Loucy (cell line): ENCODE measurements at regions not wholly inside any gene's neighbourhood (a gene's known extent, or its start where the extent isn't known, plus 50 kb on each side); places are given as distances from the start of the nearest gene placed in this dataset.

Source experiments
- H2AFZ ChIP-seq: fragments of 200-600 bp; sonication (generic); 2 replicates; pipeline ENCODE4 v1.6.0; 2016; ENCODE audit warnings: antibody characterized with exemption, mild to moderate bottlenecking, low read length, moderate library complexity
- H3F3A ChIP-seq: fragments of 200-600 bp; 2 replicates; pipeline ENCODE4 v1.6.0; 2016; ENCODE audit warnings: antibody characterized with exemption, low read depth, mild to moderate bottlenecking
- H3K27me3 ChIP-seq: fragments of 200-600 bp; sonication (generic); 2 replicates; pipeline ENCODE4 v1.6.1; 2014; ENCODE audit warnings: low read length, mild to moderate bottlenecking; ENCODE audit not compliant: insufficient read depth, poor library complexity, severe bottlenecking
- H3K36me3 ChIP-seq: fragments of 200-600 bp; sonication (generic); 2 replicates; pipeline ENCODE4 v1.6.1; 2016; ENCODE audit warnings: low read length; ENCODE audit not compliant: insufficient read depth
- H3K4me1 ChIP-seq: fragments of 200-600 bp; sonication (generic); 2 replicates; pipeline ENCODE4 v1.5.1; 2014; ENCODE audit warnings: low read length, mild to moderate bottlenecking; ENCODE audit not compliant: insufficient read depth, poor library complexity, severe bottlenecking
- H3K4me2 ChIP-seq: fragments of 200-600 bp; sonication (generic); 2 replicates; pipeline ENCODE4 v1.6.0; 2014; ENCODE audit warnings: antibody characterized with exemption, low read length, low read depth, mild to moderate bottlenecking; ENCODE audit not compliant: poor library complexity, severe bottlenecking
- H3K4me3 ChIP-seq: fragments of 200-600 bp; sonication (generic); 2 replicates; pipeline ENCODE4 v1.5.1; 2014; ENCODE audit warnings: low read length, mild to moderate bottlenecking, mixed read lengths; ENCODE audit not compliant: poor library complexity, severe bottlenecking
- H3K79me2 ChIP-seq: fragments of 200-600 bp; sonication (generic); 2 replicates; pipeline ENCODE4 v1.6.1; 2014; ENCODE audit warnings: low read length; ENCODE audit not compliant: insufficient read depth
- H3K9ac ChIP-seq: fragments of 200-600 bp; sonication (generic); 2 replicates; pipeline ENCODE4 v1.6.0; 2014; ENCODE audit warnings: mild to moderate bottlenecking, low read depth, low read length, moderate library complexity; ENCODE audit not compliant: poor library complexity, severe bottlenecking
- H3K9me2 ChIP-seq: fragments of 200-600 bp; sonication (generic); replicated peaks from 2 replicates; pipeline ENCODE4 v1.6.1; 2016; ENCODE audit warnings: low read depth, low read length, mixed read lengths
- H3K9me3 ChIP-seq: fragments of 200-600 bp; sonication (generic); 2 replicates; pipeline ENCODE4 v1.6.1; 2014; ENCODE audit warnings: mild to moderate bottlenecking, antibody characterized with exemption, low read length, low read depth; ENCODE audit not compliant: insufficient read depth
- H4K20me1 ChIP-seq: fragments of 200-600 bp; sonication (generic); 2 replicates; pipeline ENCODE4 v1.6.0; 2014; ENCODE audit warnings: antibody characterized with exemption, low read length, mild to moderate bottlenecking; ENCODE audit not compliant: insufficient read depth, poor library complexity, severe bottlenecking
- EZH2phosphoT487 ChIP-seq: fragments of 200-600 bp; IDR thresholded peaks from 2 replicates; pipeline ENCODE4 v1.6.1; 2018; ENCODE audit warnings: antibody characterized with exemption, mild to moderate bottlenecking, moderate library complexity, borderline replicate concordance
- TF ChIP-seq, protein P1 (sequence below): fragments of 200-600 bp; sonication (generic); conservative IDR thresholded peaks from 2 replicates; pipeline ENCODE4 v1.5.1; 2014; ENCODE audit warnings: mild to moderate bottlenecking, antibody characterized with exemption, low read length

DNA sequence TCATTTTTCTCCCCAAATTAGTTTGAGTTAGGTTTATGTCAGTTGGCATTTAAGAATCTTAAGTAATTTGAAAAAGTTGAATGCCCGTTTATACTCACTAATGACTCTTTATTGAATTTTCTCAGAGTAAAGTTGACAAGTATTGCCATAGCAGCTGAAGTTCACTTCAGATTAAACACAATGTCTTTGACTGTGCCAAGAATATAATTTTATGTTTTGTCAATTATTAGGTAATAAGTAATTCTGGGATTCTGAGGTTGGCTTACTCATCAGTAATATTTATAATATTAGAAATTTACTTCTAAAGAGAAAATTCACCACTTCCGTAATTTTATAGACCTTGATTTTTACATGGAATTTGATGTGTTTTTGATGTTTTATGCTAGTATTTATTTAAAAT lies 369.3 kb upstream of the TMPRSS15 start:
- Histone ChIP-seq H3K9me2 (no peaks in the 10 kb centered on the region), H2AFZ (no peak overlapping the region), H3F3A (no peaks in the 10 kb centered on the region), H3K27me3 (no peaks in the 10 kb centered on the region), H4K20me1 (no peaks in the 10 kb centered on the region), H3K4me3 (no peak overlapping the region), H3K9me3 (no peaks in the 10 kb centered on the region), H3K79me2 (no peaks in the 10 kb centered on the region), H3K4me2 (no peak overlapping the region), H3K9ac (no peak overlapping the region), H3K36me3 (no peaks in the 10 kb centered on the region), H3K4me1 (no peaks in the 10 kb centered on the region)
- TF ChIP-seq EZH2phosphoT487 = no peak

DNA sequence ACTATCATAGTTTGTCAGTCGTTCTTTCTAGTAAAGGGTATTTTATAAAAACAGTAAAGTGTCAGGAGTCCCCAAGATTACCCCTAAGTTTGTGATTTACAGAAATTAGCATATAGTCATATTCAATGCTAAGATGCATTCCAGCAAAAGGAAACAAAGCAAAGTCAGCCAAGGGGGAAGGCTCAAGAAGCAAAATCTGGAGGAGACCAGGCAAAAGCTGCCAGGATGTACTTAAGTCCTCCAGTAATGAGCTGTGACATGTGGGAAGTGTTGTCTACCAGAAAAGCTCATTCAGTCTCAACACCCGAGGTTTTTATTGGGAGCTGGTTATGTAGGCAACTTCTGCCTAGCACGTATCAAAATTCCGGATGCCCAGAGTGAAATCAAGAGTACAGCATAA lies 373.4 kb upstream of the TMPRSS15 start:
- H3K79me2 ChIP-seq = no peaks in the 10 kb centered on the region
- no peak overlapping the region for H3K4me2 ChIP-seq
- no peak overlapping the region for H2AFZ ChIP-seq
- H4K20me1 ChIP-seq = no peaks in the 10 kb centered on the region
- no peaks in the 10 kb centered on the region for H3K27me3 ChIP-seq
- no peaks in the 10 kb centered on the region for H3K36me3 ChIP-seq
- H3K4me3 ChIP-seq = no peak overlapping the region
- no peaks in the 10 kb centered on the region for H3K9me2 ChIP-seq
- H3K4me1 ChIP-seq = no peaks in the 10 kb centered on the region
- no peaks in the 10 kb centered on the region for H3F3A ChIP-seq
- H3K9me3 ChIP-seq = no peaks in the 10 kb centered on the region
- TF ChIP-seq, protein P1, sequence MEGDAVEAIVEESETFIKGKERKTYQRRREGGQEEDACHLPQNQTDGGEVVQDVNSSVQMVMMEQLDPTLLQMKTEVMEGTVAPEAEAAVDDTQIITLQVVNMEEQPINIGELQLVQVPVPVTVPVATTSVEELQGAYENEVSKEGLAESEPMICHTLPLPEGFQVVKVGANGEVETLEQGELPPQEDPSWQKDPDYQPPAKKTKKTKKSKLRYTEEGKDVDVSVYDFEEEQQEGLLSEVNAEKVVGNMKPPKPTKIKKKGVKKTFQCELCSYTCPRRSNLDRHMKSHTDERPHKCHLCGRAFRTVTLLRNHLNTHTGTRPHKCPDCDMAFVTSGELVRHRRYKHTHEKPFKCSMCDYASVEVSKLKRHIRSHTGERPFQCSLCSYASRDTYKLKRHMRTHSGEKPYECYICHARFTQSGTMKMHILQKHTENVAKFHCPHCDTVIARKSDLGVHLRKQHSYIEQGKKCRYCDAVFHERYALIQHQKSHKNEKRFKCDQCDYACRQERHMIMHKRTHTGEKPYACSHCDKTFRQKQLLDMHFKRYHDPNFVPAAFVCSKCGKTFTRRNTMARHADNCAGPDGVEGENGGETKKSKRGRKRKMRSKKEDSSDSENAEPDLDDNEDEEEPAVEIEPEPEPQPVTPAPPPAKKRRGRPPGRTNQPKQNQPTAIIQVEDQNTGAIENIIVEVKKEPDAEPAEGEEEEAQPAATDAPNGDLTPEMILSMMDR = no peak
- TF ChIP-seq EZH2phosphoT487 = no peak
- H3K9ac ChIP-seq = no peak overlapping the region

DNA sequence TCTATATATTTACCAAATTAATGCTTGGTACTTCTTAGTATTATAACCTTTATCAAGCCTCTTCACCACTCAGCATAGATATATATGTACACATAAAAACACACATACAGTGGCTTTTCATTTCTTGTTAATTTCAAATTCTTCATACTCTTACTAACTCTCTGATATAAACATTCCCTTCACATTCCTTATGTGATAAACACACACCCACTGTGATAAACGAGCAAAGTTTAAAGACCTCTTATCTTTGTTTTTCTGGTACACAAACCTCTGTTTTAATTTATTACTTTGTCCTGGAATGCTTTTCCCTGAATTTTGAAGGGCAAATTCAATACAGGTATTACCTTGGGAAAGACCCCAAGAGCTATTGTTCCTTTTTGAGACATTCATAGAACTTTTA lies 379.1 kb upstream of the TMPRSS15 start:
- H2AFZ ChIP-seq = no peak overlapping the region
- no peaks in the 10 kb centered on the region for H4K20me1 ChIP-seq
- no peaks in the 10 kb centered on the region for H3K9me2 ChIP-seq
- H3K4me1 ChIP-seq = no peaks in the 10 kb centered on the region
- TF ChIP-seq EZH2phosphoT487 = no peak
- TF ChIP-seq, protein P1 = no peak
- no peaks in the 10 kb centered on the region for H3K9me3 ChIP-seq
- H3K79me2 ChIP-seq = no peaks in the 10 kb centered on the region
- no peaks in the 10 kb centered on the region for H3K27me3 ChIP-seq
- no peaks in the 10 kb centered on the region for H3K36me3 ChIP-seq
- no peak overlapping the region for H3K9ac ChIP-seq
- H3K4me3 ChIP-seq = no peak overlapping the region
- no peak overlapping the region for H3K4me2 ChIP-seq
- H3F3A ChIP-seq = no peaks in the 10 kb centered on the region

DNA sequence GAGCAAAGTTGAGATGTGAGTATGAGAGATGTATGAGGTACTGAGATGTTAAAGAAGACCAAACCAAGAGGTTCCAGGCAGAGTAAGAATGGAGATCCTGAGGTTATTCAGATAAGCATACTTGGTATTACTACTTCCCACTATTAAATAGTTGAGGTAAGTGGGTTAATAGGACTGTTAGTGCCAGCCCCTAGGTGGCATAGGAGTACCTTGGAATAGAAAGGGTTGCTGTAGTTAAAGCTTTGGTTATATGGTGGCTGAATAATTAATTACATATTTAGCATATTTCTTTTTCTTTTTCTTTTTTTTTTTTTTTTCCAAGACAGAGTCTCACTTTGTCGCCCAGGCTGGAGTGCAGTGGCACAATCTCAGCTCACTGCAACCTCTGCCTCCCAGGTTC lies 397.9 kb upstream of the TMPRSS15 start:
- Histone ChIP-seq H3K9ac (no peak overlapping the region), H2AFZ (no peak overlapping the region), H3F3A (no peaks in the 10 kb centered on the region), H3K9me2 (no peaks in the 10 kb centered on the region), H3K27me3 (no peaks in the 10 kb centered on the region), H3K36me3 (no peaks in the 10 kb centered on the region), H3K4me3 (no peak overlapping the region), H3K79me2 (no peaks in the 10 kb centered on the region), H3K9me3 (no peaks in the 10 kb centered on the region), H3K4me1 (no peaks in the 10 kb centered on the region), H3K4me2 (no peak overlapping the region), H4K20me1 (no peaks in the 10 kb centered on the region)
- no peak for TF ChIP-seq EZH2phosphoT487
- TF ChIP-seq, protein P1 = no peak
